ENCODE measurements at regions not wholly inside any gene's neighbourhood (a gene's known extent, or its start where the extent isn't known, plus 50 kb on each side); places are given as distances from the start of the nearest gene placed in this dataset.

GRCh38 chr13:36543671-36544070 is 111.4 kb downstream of the CCNA1 start:
- CTCF ChIA-PET = no interaction called here

More at GRCh38 chr13:36543671-36544070, 111.4 kb downstream of the CCNA1 start:
- Histone ChIP-seq H3K4me2 (no peak overlapping the region), H3K79me2 (ENCODE audit: insufficient read depth) (no peaks in the 10 kb centered on the region), H3F3A (replicated peaks; ENCODE audit: insufficient read depth) (no peaks in the 10 kb centered on the region), H3K9ac (no peak overlapping the region), H3K27ac (ENCODE audit: low read depth in 2 of 2, low read length in 1 of 2) (no peak overlapping the region), H2AFZ (ENCODE audit: low read depth) (no peak overlapping the region), H3K4me1 (ENCODE audit: control insufficient read depth in 1 of 2, insufficient read depth in 2 of 2, low read depth in 1 of 2, low read length in 1 of 2) (no peaks in the 10 kb centered on the region; a peak in 1 of 4 replicates), H3K36me3 (replicated peaks in 1 of 2; ENCODE audit: control insufficient read depth in 1 of 2, insufficient read depth in 2 of 2, low read length in 1 of 2) (no peaks in the 10 kb centered on the region), H3K4me3 (ENCODE audit: low read depth in 2 of 2, low read length in 1 of 2) (no peak overlapping the region), H3K9me2 (no peaks in the 10 kb centered on the region), H3K27me3 (ENCODE audit: insufficient read depth) (no peaks in the 10 kb centered on the region; the same call in 1 of the 2 replicates), H4K20me1 (ENCODE audit: insufficient read depth) (no peaks in the 10 kb centered on the region), H3K9me3 (no peaks in the 10 kb centered on the region)
- POLR2A ChIA-PET = no interaction called here
- no peak for DNase-seq
- 8% methylated on average over 4 of the region's 4 CpGs for WGBS (ENCODE audit: low lambda C conversion rate)
- TF ChIP-seq RAD21 (IDR thresholded peaks at IDR 0.05; ENCODE audit: low read length) (no peak), POLR2AphosphoS5 (IDR thresholded peaks at IDR 0.05; ENCODE audit: low read depth, low read length) (no peak), IRF3 (IDR thresholded peaks at IDR 0.05; ENCODE audit: low read depth, low read length) (no peak), ZBTB33 (IDR thresholded peaks at IDR 0.05; ENCODE audit: borderline replicate concordance, low read depth) (no peak), MAX (IDR thresholded peaks at IDR 0.05; ENCODE audit: low read depth) (no peak), MXI1 (IDR thresholded peaks at IDR 0.05; ENCODE audit: low read depth, low read length) (no peak), REST (IDR thresholded peaks at IDR 0.05; ENCODE audit: low read depth, low read length) (no peak), FOSL2 (IDR thresholded peaks at IDR 0.05; ENCODE audit: borderline replicate concordance, low read depth) (no peak), SMC3 (IDR thresholded peaks at IDR 0.05; ENCODE audit: low read depth, low read length) (no peak), RXRA (IDR thresholded peaks at IDR 0.05; ENCODE audit: borderline replicate concordance, low read depth) (no peak), CTCF (IDR thresholded peaks at IDR 0.05) (no peak), FOXJ3 (CRISPR knock-in tag; IDR thresholded peaks at IDR 0.05) (no peak), TCF12 (IDR thresholded peaks at IDR 0.05) (no peak), NRF1 (IDR thresholded peaks at IDR 0.05; ENCODE audit: low read depth, low read length) (no peak)

All from SK-N-SH (cell line).